Endodermal cell (in vitro differentiated cells): ENCODE measurements at regions not wholly inside any gene's neighbourhood (a gene's known extent, or its start where the extent isn't known, plus 50 kb on each side); places are given as distances from the start of the nearest gene placed in this dataset.

Experiments used
- DNase-seq: peaks from one replicate; pipeline ENCODE4 v3.0.0-alpha.2; 2017
- H3K27ac ChIP-seq: 2 replicates; pipeline ENCODE4 v1.5.1; 2013; ENCODE audit warnings: mild to moderate bottlenecking, low read depth, low read length, moderate library complexity
- H3K27me3 ChIP-seq: 2 replicates; pipeline ENCODE4 v1.6.1; 2013; ENCODE audit warnings: mild to moderate bottlenecking, low read length, moderate library complexity; ENCODE audit not compliant: insufficient read depth, control insufficient read depth, poor library complexity, severe bottlenecking
- H3K36me3 ChIP-seq: 2 replicates; pipeline ENCODE4 v1.7.0; 2013; ENCODE audit warnings: mild to moderate bottlenecking, low read length, moderate library complexity; ENCODE audit not compliant: control insufficient read depth, insufficient read depth
- H3K4me1 ChIP-seq: one replicate; pipeline ENCODE4 v1.7.0; 2013; ENCODE audit warnings: low read length; ENCODE audit not compliant: control insufficient read depth, insufficient read depth
- H3K4me3 ChIP-seq: 2 replicates; pipeline ENCODE4 v1.5.1; 2013; ENCODE audit warnings: mild to moderate bottlenecking, low read length, moderate library complexity
- H3K9ac ChIP-seq: 2 replicates; pipeline ENCODE4 v1.6.1; 2013; ENCODE audit warnings: mild to moderate bottlenecking, low read length, moderate library complexity; ENCODE audit not compliant: poor library complexity, severe bottlenecking; ENCODE audit errors: extremely low read depth
- H3K9me3 ChIP-seq: 2 replicates; pipeline ENCODE4 v1.6.1; 2013; ENCODE audit warnings: mild to moderate bottlenecking, low read length, moderate library complexity; ENCODE audit not compliant: control insufficient read depth
- H3K27ac Mint-ChIP-seq: 2 replicates; pipeline ENCODE4 v1.8.0; 2020; ENCODE audit warnings: mixed read lengths
- H3K27me3 Mint-ChIP-seq: 2 replicates; pipeline ENCODE4 v1.8.0; 2021; ENCODE audit warnings: mild to moderate bottlenecking, mixed read lengths; ENCODE audit not compliant: insufficient read depth
- H3K36me3 Mint-ChIP-seq: 2 replicates; pipeline ENCODE4 v1.8.0; 2020; ENCODE audit warnings: low read depth, mixed read lengths
- H3K4me1 Mint-ChIP-seq: 2 replicates; pipeline ENCODE4 v1.8.0; 2020; ENCODE audit warnings: mixed read lengths
- H3K4me3 Mint-ChIP-seq: 2 replicates; pipeline ENCODE4 v1.8.0; 2020; ENCODE audit warnings: mild to moderate bottlenecking, moderate library complexity, mixed read lengths
- H3K9me3 Mint-ChIP-seq: 2 replicates; pipeline ENCODE4 v1.8.0; 2020; ENCODE audit warnings: mild to moderate bottlenecking, mixed read lengths
- WGBS, 2 experiments: methylation state at CpG; one replicate each; pipeline versions ENCODE4 v1.1.5 to v1.1.7; 2013; ENCODE audit warnings: missing lambda C conversion rate in 2 of 2, mixed read lengths in 1 of 2; ENCODE audit not compliant: insufficient coverage in 1 of 2, insufficient read length in 1 of 2; 5-methylcytosine and 5-hydroxymethylcytosine counted together
- TF ChIP-seq, protein P1 (sequence below): fragments of 200-600 bp; sonication (generic); conservative IDR thresholded peaks from 2 replicates; pipeline ENCODE4 v1.5.0; 2021; ENCODE audit warnings: antibody characterized with exemption, mild to moderate bottlenecking

DNA sequence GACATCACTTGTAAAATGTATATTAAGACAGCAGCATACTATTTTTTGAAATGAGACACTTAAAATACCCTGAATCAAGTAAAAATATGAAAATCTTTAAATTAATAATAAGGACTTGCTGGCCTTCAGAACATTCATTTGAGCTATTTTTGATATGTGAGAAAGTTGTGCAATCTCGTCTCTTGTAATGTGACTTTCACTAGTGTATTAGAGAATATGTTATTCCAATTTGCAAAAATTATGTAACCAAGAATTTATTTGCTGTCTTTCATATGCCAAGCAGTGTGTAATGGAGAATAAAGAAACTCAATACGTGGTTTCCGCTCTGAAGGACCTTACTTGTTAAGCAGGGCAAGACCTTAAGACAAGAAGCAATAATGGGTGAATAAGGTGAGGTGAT is 375.0 kb upstream of the RUNX1 start:
- WGBS, 2 experiments: 94 to 100% methylated on average over 2 to 3 of the region's 3 CpGs
- Mint-ChIP-seq H3K27me3 (peaks cover 35% of the 10 kb centered on the region), H3K4me3 (no peak overlapping the region), H3K4me1 (peaks cover 18% of the 10 kb centered on the region), H3K36me3 (peaks cover 3% of the 10 kb centered on the region), H3K9me3 (peaks cover 34% of the 10 kb centered on the region), H3K27ac (no peak overlapping the region)
- H3K4me3 ChIP-seq: no peak overlapping the region
- H3K27ac ChIP-seq: no peak overlapping the region
- TF ChIP-seq, protein P1, sequence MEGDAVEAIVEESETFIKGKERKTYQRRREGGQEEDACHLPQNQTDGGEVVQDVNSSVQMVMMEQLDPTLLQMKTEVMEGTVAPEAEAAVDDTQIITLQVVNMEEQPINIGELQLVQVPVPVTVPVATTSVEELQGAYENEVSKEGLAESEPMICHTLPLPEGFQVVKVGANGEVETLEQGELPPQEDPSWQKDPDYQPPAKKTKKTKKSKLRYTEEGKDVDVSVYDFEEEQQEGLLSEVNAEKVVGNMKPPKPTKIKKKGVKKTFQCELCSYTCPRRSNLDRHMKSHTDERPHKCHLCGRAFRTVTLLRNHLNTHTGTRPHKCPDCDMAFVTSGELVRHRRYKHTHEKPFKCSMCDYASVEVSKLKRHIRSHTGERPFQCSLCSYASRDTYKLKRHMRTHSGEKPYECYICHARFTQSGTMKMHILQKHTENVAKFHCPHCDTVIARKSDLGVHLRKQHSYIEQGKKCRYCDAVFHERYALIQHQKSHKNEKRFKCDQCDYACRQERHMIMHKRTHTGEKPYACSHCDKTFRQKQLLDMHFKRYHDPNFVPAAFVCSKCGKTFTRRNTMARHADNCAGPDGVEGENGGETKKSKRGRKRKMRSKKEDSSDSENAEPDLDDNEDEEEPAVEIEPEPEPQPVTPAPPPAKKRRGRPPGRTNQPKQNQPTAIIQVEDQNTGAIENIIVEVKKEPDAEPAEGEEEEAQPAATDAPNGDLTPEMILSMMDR: no peak
- H3K4me1 ChIP-seq: no peaks in the 10 kb centered on the region
- peaks cover 5% of the 10 kb centered on the region for H3K27me3 ChIP-seq
- peaks cover 14% of the 10 kb centered on the region for H3K9me3 ChIP-seq
- no peak overlapping the region for H3K9ac ChIP-seq
- no peaks in the 10 kb centered on the region for H3K36me3 ChIP-seq
- no peak for DNase-seq

DNA sequence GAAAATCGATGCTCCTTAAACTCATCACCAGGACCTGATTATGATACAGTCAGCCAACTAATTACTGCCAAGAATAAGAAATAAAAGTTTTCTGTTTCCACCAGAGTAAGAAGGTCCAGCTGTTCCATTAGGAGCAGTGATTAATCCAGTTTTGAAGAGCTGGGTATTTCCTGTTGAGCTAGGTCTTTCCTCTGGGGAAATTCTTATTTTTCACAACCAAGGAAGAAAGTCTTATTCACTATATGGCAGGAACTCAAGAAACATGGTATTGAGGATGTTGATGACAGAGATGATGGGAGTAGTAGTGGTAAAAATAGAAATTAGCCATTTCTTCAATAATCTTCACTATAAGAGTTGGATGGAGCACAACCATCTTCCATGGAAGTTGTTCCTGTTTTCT is 374.6 kb upstream of the RUNX1 start:
- peaks cover 18% of the 10 kb centered on the region for H3K4me1 Mint-ChIP-seq
- H3K27ac ChIP-seq: no peak overlapping the region
- DNase-seq: no peak
- peaks cover 31% of the 10 kb centered on the region for H3K27me3 Mint-ChIP-seq
- WGBS, 2 experiments: 100% methylated on average over 1 of the region's 1 CpG
- H3K9me3 ChIP-seq: peaks cover 14% of the 10 kb centered on the region
- no peaks in the 10 kb centered on the region for H3K4me1 ChIP-seq
- H3K36me3 Mint-ChIP-seq: peaks cover 3% of the 10 kb centered on the region
- no peak overlapping the region for H3K4me3 Mint-ChIP-seq
- TF ChIP-seq, protein P1: no peak
- peaks cover 34% of the 10 kb centered on the region for H3K9me3 Mint-ChIP-seq
- no peaks in the 10 kb centered on the region for H3K36me3 ChIP-seq
- H3K4me3 ChIP-seq: no peak overlapping the region
- H3K27ac Mint-ChIP-seq: no peak overlapping the region
- H3K27me3 ChIP-seq: peaks cover 2% of the 10 kb centered on the region
- no peak overlapping the region for H3K9ac ChIP-seq

DNA sequence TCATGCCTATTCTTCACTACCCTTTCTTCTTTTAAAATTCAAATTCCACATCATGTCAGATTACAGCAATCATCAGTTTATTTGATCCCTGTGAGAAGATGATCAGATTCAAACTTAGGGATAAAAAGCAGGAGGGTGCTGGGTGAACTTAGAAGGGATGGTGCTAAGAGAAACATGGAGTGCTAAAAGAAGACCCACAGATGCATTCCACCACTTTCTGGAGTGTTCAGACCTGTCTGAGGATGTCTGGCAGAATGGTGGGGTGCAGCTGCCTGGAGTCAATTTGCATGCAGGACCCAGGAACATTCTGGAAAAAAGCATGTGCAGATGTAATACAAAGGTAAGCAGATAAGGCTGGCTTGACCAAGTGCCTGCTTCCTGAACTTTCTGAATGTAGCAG is 372.9 kb upstream of the RUNX1 start:
- TF ChIP-seq, protein P1: no peak
- Mint-ChIP-seq H3K27ac (no peak overlapping the region), H3K9me3 (peaks cover 34% of the 10 kb centered on the region), H3K4me1 (peaks cover 7% of the 10 kb centered on the region), H3K36me3 (peaks cover 3% of the 10 kb centered on the region), H3K27me3 (peaks cover 16% of the 10 kb centered on the region), H3K4me3 (no peak overlapping the region)
- H3K36me3 ChIP-seq: no peaks in the 10 kb centered on the region
- no peak overlapping the region for H3K9ac ChIP-seq
- no peak for DNase-seq
- H3K27ac ChIP-seq: no peak overlapping the region
- no peaks in the 10 kb centered on the region for H3K27me3 ChIP-seq
- no peak overlapping the region for H3K4me3 ChIP-seq
- H3K9me3 ChIP-seq: peaks cover 19% of the 10 kb centered on the region
- no peaks in the 10 kb centered on the region for H3K4me1 ChIP-seq
